Esophagus squamous epithelium (tissue), 4 donors: ENCODE measurements at regions not wholly inside any gene's neighbourhood (a gene's known extent, or its start where the extent isn't known, plus 50 kb on each side); places are given as distances from the start of the nearest gene placed in this dataset.

ENCODE experiments used
- POLR2A ChIP-seq, 4 donors: fragments of 450-650 bp; IDR thresholded peaks; one replicate each; pipeline ENCODE4 v1.6.1; 2017; ENCODE audit warnings: antibody characterized with exemption in 4 of 4, mild to moderate bottlenecking in 4 of 4, moderate library complexity in 3 of 4
- TF ChIP-seq, protein P1 (sequence below), 6 experiments: fragments of 450-650 bp in 4 of 6; fragments of 200-600 bp in 2 of 6; sonication (generic) in 2 of 6; IDR thresholded peaks; one replicate each; pipeline ENCODE4 v1.5.1; 2016 to 2019; ENCODE audit warnings: antibody characterized with exemption in 6 of 6, mild to moderate bottlenecking in 4 of 6, moderate library complexity in 4 of 6

DNA sequence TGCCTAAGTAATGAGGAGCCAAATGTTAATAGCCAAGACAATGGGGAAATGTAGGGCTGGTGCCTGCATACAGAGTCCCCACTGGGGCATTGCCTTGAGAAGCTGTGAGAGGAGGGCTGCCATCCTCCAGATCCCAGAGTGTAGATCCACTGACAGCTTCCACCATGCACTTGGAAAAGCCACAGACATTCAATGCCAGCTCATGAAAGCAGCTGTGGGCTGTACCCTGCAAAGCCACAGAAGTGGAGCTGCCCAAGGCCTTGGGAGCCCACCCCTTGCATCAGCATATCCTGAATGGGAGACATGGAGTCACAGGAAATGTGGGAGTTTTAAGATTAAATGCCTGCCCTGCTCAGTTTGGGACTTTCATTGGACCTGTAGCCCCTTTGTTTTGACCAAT, 244.7 kb downstream of the BTG1 start:
- TF ChIP-seq, protein P1, sequence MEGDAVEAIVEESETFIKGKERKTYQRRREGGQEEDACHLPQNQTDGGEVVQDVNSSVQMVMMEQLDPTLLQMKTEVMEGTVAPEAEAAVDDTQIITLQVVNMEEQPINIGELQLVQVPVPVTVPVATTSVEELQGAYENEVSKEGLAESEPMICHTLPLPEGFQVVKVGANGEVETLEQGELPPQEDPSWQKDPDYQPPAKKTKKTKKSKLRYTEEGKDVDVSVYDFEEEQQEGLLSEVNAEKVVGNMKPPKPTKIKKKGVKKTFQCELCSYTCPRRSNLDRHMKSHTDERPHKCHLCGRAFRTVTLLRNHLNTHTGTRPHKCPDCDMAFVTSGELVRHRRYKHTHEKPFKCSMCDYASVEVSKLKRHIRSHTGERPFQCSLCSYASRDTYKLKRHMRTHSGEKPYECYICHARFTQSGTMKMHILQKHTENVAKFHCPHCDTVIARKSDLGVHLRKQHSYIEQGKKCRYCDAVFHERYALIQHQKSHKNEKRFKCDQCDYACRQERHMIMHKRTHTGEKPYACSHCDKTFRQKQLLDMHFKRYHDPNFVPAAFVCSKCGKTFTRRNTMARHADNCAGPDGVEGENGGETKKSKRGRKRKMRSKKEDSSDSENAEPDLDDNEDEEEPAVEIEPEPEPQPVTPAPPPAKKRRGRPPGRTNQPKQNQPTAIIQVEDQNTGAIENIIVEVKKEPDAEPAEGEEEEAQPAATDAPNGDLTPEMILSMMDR (IDR thresholded peaks at IDR 0.05): no peak
- TF ChIP-seq POLR2A (IDR thresholded peaks at IDR 0.05): no peak
